ENCODE measurements at regions not wholly inside any gene's neighbourhood (a gene's known extent, or its start where the extent isn't known, plus 50 kb on each side); places are given as distances from the start of the nearest gene placed in this dataset.

GRCh38 chr22:49646876-49647275, 180.8 kb downstream of the BRD1 start:
- TF ChIP-seq CTCF (IDR thresholded peaks at IDR 0.05), result no peak
- no peak for TF ChIP-seq POLR2A (IDR thresholded peaks at IDR 0.05)
- TF ChIP-seq EP300 (IDR thresholded peaks at IDR 0.05), result no peak
